ENCODE measurements at regions not wholly inside any gene's neighbourhood (a gene's known extent, or its start where the extent isn't known, plus 50 kb on each side); places are given as distances from the start of the nearest gene placed in this dataset.

GRCh38 chr13:44063881-44064280 lies 184.2 kb downstream of the LACC1 start:
- Histone ChIP-seq H3K9me3 (ENCODE audit: control insufficient read depth in 2 of 2, low read length in 2 of 2) (no peaks in the 10 kb centered on the region), H3K27me3 (ENCODE audit: control insufficient read depth in 2 of 2, insufficient read depth in 2 of 2, low read length in 2 of 2) (no peaks in the 10 kb centered on the region), H3K9ac (ENCODE audit: low read depth in 1 of 2, low read length in 2 of 2) (no peak overlapping the region), H3K27ac (ENCODE audit: low read depth in 2 of 2, low read length in 2 of 2) (no peak overlapping the region), H3K4me3 (ENCODE audit: low read length in 2 of 2) (no peak overlapping the region), H3K36me3 (ENCODE audit: control insufficient read depth in 2 of 2, insufficient read depth in 2 of 2, low read length in 2 of 2) (no peaks in the 10 kb centered on the region), H3K4me1 (ENCODE audit: control insufficient read depth in 2 of 2, insufficient read depth in 2 of 2, low read length in 2 of 2) (peaks cover 0 to 10% of the 10 kb centered on the region in 2 donors)

GRCh38 chr13:44064357-44064756 lies 184.7 kb downstream of the LACC1 start:
- Histone ChIP-seq H3K27me3 (ENCODE audit: control insufficient read depth in 2 of 2, insufficient read depth in 2 of 2, low read length in 2 of 2) (no peaks in the 10 kb centered on the region), H3K27ac (ENCODE audit: low read depth in 2 of 2, low read length in 2 of 2) (no peak overlapping the region), H3K4me3 (ENCODE audit: low read length in 2 of 2) (no peak overlapping the region), H3K4me1 (ENCODE audit: control insufficient read depth in 2 of 2, insufficient read depth in 2 of 2, low read length in 2 of 2) (peaks cover 0 to 10% of the 10 kb centered on the region in 2 donors), H3K9me3 (ENCODE audit: control insufficient read depth in 2 of 2, low read length in 2 of 2) (no peaks in the 10 kb centered on the region), H3K9ac (ENCODE audit: low read depth in 1 of 2, low read length in 2 of 2) (no peak overlapping the region), H3K36me3 (ENCODE audit: control insufficient read depth in 2 of 2, insufficient read depth in 2 of 2, low read length in 2 of 2) (no peaks in the 10 kb centered on the region)

- no peaks in the 10 kb centered on the region for H3K36me3 ChIP-seq (ENCODE audit: control insufficient read depth in 2 of 2, insufficient read depth in 2 of 2, low read length in 2 of 2)
- H3K9ac ChIP-seq (ENCODE audit: low read depth in 1 of 2, low read length in 2 of 2) = no peak overlapping the region
- H3K27ac ChIP-seq (ENCODE audit: low read depth in 2 of 2, low read length in 2 of 2) = no peak overlapping the region
- H3K4me1 ChIP-seq (ENCODE audit: control insufficient read depth in 2 of 2, insufficient read depth in 2 of 2, low read length in 2 of 2) = peaks cover 0 to 10% of the 10 kb centered on the region in 2 donors
- H3K9me3 ChIP-seq (ENCODE audit: control insufficient read depth in 2 of 2, low read length in 2 of 2) = no peaks in the 10 kb centered on the region
- no peak overlapping the region for H3K4me3 ChIP-seq (ENCODE audit: low read length in 2 of 2)
- no peaks in the 10 kb centered on the region for H3K27me3 ChIP-seq (ENCODE audit: control insufficient read depth in 2 of 2, insufficient read depth in 2 of 2, low read length in 2 of 2)
Measured at GRCh38 chr13:44068169-44068568, 188.5 kb downstream of the LACC1 start.

- peaks cover 0 to 10% of the 10 kb centered on the region in 2 donors for H3K4me1 ChIP-seq (ENCODE audit: control insufficient read depth in 2 of 2, insufficient read depth in 2 of 2, low read length in 2 of 2)
- no peaks in the 10 kb centered on the region for H3K36me3 ChIP-seq (ENCODE audit: control insufficient read depth in 2 of 2, insufficient read depth in 2 of 2, low read length in 2 of 2)
- H3K9ac ChIP-seq (ENCODE audit: low read depth in 1 of 2, low read length in 2 of 2) = no peak overlapping the region
- no peaks in the 10 kb centered on the region for H3K9me3 ChIP-seq (ENCODE audit: control insufficient read depth in 2 of 2, low read length in 2 of 2)
- H3K27me3 ChIP-seq (ENCODE audit: control insufficient read depth in 2 of 2, insufficient read depth in 2 of 2, low read length in 2 of 2) = no peaks in the 10 kb centered on the region
- H3K4me3 ChIP-seq (ENCODE audit: low read length in 2 of 2) = no peak overlapping the region
- H3K27ac ChIP-seq (ENCODE audit: low read depth in 2 of 2, low read length in 2 of 2) = no peak overlapping the region
Measured at GRCh38 chr13:44068737-44069136, 189.0 kb downstream of the LACC1 start.

GRCh38 chr13:44072536-44072935 lies 192.8 kb downstream of the LACC1 start:
- H3K9ac ChIP-seq (ENCODE audit: low read depth in 1 of 2, low read length in 2 of 2) = no peak overlapping the region
- no peaks in the 10 kb centered on the region for H3K36me3 ChIP-seq (ENCODE audit: control insufficient read depth in 2 of 2, insufficient read depth in 2 of 2, low read length in 2 of 2)
- no peaks in the 10 kb centered on the region for H3K27me3 ChIP-seq (ENCODE audit: control insufficient read depth in 2 of 2, insufficient read depth in 2 of 2, low read length in 2 of 2)
- H3K27ac ChIP-seq (ENCODE audit: low read depth in 2 of 2, low read length in 2 of 2) = no peak overlapping the region
- H3K9me3 ChIP-seq (ENCODE audit: control insufficient read depth in 2 of 2, low read length in 2 of 2) = no peaks in the 10 kb centered on the region
- no peaks in the 10 kb centered on the region for H3K4me1 ChIP-seq (ENCODE audit: control insufficient read depth in 2 of 2, insufficient read depth in 2 of 2, low read length in 2 of 2)
- no peak overlapping the region for H3K4me3 ChIP-seq (ENCODE audit: low read length in 2 of 2)

GRCh38 chr13:44074611-44075010 lies 194.9 kb downstream of the LACC1 start:
- H3K4me1 ChIP-seq (ENCODE audit: control insufficient read depth in 2 of 2, insufficient read depth in 2 of 2, low read length in 2 of 2) = no peaks in the 10 kb centered on the region
- no peaks in the 10 kb centered on the region for H3K36me3 ChIP-seq (ENCODE audit: control insufficient read depth in 2 of 2, insufficient read depth in 2 of 2, low read length in 2 of 2)
- no peak overlapping the region for H3K9ac ChIP-seq (ENCODE audit: low read depth in 1 of 2, low read length in 2 of 2)
- H3K4me3 ChIP-seq (ENCODE audit: low read length in 2 of 2) = no peak overlapping the region
- no peaks in the 10 kb centered on the region for H3K9me3 ChIP-seq (ENCODE audit: control insufficient read depth in 2 of 2, low read length in 2 of 2)
- no peak overlapping the region for H3K27ac ChIP-seq (ENCODE audit: low read depth in 2 of 2, low read length in 2 of 2)
- H3K27me3 ChIP-seq (ENCODE audit: control insufficient read depth in 2 of 2, insufficient read depth in 2 of 2, low read length in 2 of 2) = no peaks in the 10 kb centered on the region

GRCh38 chr13:44075113-44075512 lies 195.4 kb downstream of the LACC1 start:
- Histone ChIP-seq H3K36me3 (ENCODE audit: control insufficient read depth in 2 of 2, insufficient read depth in 2 of 2, low read length in 2 of 2) (no peaks in the 10 kb centered on the region), H3K4me1 (ENCODE audit: control insufficient read depth in 2 of 2, insufficient read depth in 2 of 2, low read length in 2 of 2) (no peaks in the 10 kb centered on the region), H3K9ac (ENCODE audit: low read depth in 1 of 2, low read length in 2 of 2) (no peak overlapping the region), H3K9me3 (ENCODE audit: control insufficient read depth in 2 of 2, low read length in 2 of 2) (no peaks in the 10 kb centered on the region), H3K27ac (ENCODE audit: low read depth in 2 of 2, low read length in 2 of 2) (no peak overlapping the region), H3K4me3 (ENCODE audit: low read length in 2 of 2) (no peak overlapping the region), H3K27me3 (ENCODE audit: control insufficient read depth in 2 of 2, insufficient read depth in 2 of 2, low read length in 2 of 2) (no peaks in the 10 kb centered on the region)

GRCh38 chr13:44078806-44079376 lies 199.2 kb downstream of the LACC1 start:
- H3K27ac ChIP-seq (ENCODE audit: low read depth in 2 of 2, low read length in 2 of 2) = no peak overlapping the region

GRCh38 chr13:44079413-44080205 lies 199.9 kb downstream of the LACC1 start:
- Histone ChIP-seq H3K27ac (ENCODE audit: low read depth in 2 of 2, low read length in 2 of 2) (no peak overlapping the region), H3K36me3 (ENCODE audit: control insufficient read depth in 2 of 2, insufficient read depth in 2 of 2, low read length in 2 of 2) (no peaks in the 10 kb centered on the region), H3K4me3 (ENCODE audit: low read length in 2 of 2) (no peak overlapping the region), H3K4me1 (ENCODE audit: control insufficient read depth in 2 of 2, insufficient read depth in 2 of 2, low read length in 2 of 2) (no peaks in the 10 kb centered on the region), H3K9ac (ENCODE audit: low read depth in 1 of 2, low read length in 2 of 2) (no peak overlapping the region), H3K27me3 (ENCODE audit: control insufficient read depth in 2 of 2, insufficient read depth in 2 of 2, low read length in 2 of 2) (no peaks in the 10 kb centered on the region), H3K9me3 (ENCODE audit: control insufficient read depth in 2 of 2, low read length in 2 of 2) (no peaks in the 10 kb centered on the region)

More at GRCh38 chr13:44078806-44079376, 199.2 kb downstream of the LACC1 start:
- H3K27me3 ChIP-seq (ENCODE audit: control insufficient read depth in 2 of 2, insufficient read depth in 2 of 2, low read length in 2 of 2) = no peaks in the 10 kb centered on the region
- no peaks in the 10 kb centered on the region for H3K36me3 ChIP-seq (ENCODE audit: control insufficient read depth in 2 of 2, insufficient read depth in 2 of 2, low read length in 2 of 2)
- no peaks in the 10 kb centered on the region for H3K4me1 ChIP-seq (ENCODE audit: control insufficient read depth in 2 of 2, insufficient read depth in 2 of 2, low read length in 2 of 2)
- H3K4me3 ChIP-seq (ENCODE audit: low read length in 2 of 2) = no peak overlapping the region
- H3K9ac ChIP-seq (ENCODE audit: low read depth in 1 of 2, low read length in 2 of 2) = no peak overlapping the region
- no peaks in the 10 kb centered on the region for H3K9me3 ChIP-seq (ENCODE audit: control insufficient read depth in 2 of 2, low read length in 2 of 2)

GRCh38 chr13:44084146-44084545 lies 204.4 kb downstream of the LACC1 start:
- Histone ChIP-seq H3K27ac (ENCODE audit: low read depth in 2 of 2, low read length in 2 of 2) (no peak overlapping the region), H3K27me3 (ENCODE audit: control insufficient read depth in 2 of 2, insufficient read depth in 2 of 2, low read length in 2 of 2) (no peaks in the 10 kb centered on the region), H3K9ac (ENCODE audit: low read depth in 1 of 2, low read length in 2 of 2) (no peak overlapping the region), H3K9me3 (ENCODE audit: control insufficient read depth in 2 of 2, low read length in 2 of 2) (no peaks in the 10 kb centered on the region), H3K4me3 (ENCODE audit: low read length in 2 of 2) (no peak overlapping the region), H3K4me1 (ENCODE audit: control insufficient read depth in 2 of 2, insufficient read depth in 2 of 2, low read length in 2 of 2) (no peaks in the 10 kb centered on the region), H3K36me3 (ENCODE audit: control insufficient read depth in 2 of 2, insufficient read depth in 2 of 2, low read length in 2 of 2) (no peaks in the 10 kb centered on the region)
